BJ (cell line): ENCODE measurements at regions not wholly inside any gene's neighbourhood (a gene's known extent, or its start where the extent isn't known, plus 50 kb on each side); places are given as distances from the start of the nearest gene placed in this dataset.
A peak's percentile ranks its signal among the peaks of the same experiment; 100 is the strongest.

Experiments
- CTCF ChIA-PET: fragments of 350-600 bp; formaldehyde crosslinking; extraction: SDS; loops from one replicate; lab custom pipeline; 2021; ENCODE audit warnings: antibody characterized with exemption, inconsistent platforms; lab: Yijun Ruan, JAX
- POLR2A ChIA-PET: fragments of 300-600 bp; sonication (Branson Sonifier 250); formaldehyde crosslinking; extraction: SDS; loops from one replicate; lab custom pipeline; 2021; ENCODE audit warnings: antibody characterized with exemption; lab: Charles Lee
- DNase-seq: peaks from one replicate; pipeline ENCODE4 v3.0.0-alpha.2; 2011; ENCODE audit warnings: low read depth
- H3K27me3 ChIP-seq: 2 replicates; pipeline ENCODE4 v1.6.0; 2011; ENCODE audit warnings: low read length; ENCODE audit not compliant: control insufficient read depth, insufficient read depth
- H3K36me3 ChIP-seq: 2 replicates; pipeline ENCODE4 v1.5.1; 2011; ENCODE audit warnings: low read length; ENCODE audit not compliant: control insufficient read depth, insufficient read depth
- H3K4me3 ChIP-seq: 2 replicates; pipeline ENCODE4 v1.5.1; 2011; ENCODE audit warnings: low read depth, mild to moderate bottlenecking, control low read depth, low read length
- TF ChIP-seq, protein P1 (sequence below): IDR thresholded peaks from 2 replicates; pipeline ENCODE4 v1.5.1; 2011; ENCODE audit warnings: low read depth, mild to moderate bottlenecking, control low read depth, inconsistent platforms, low read length, moderate library complexity; ENCODE audit not compliant: insufficient read depth

DNA sequence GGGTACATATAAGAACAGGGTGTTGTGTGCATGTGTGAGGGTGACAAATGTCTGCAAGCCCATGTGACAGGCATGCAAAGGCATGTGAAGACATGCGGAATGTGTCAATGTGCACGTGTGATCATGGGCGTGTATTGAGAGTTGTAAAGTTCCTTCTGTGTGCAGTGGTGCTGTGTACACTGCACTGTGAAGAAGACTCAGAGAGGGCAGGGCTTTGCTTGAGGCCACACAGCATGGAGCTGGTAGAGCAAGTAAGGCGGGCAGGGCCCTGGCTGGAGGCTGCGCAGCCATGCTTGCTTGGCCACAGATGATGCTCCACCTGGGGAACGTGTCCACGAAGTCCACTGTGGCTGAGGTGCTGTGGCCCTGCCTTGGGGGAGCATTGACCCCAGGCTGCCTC lies 66.8 kb downstream of the PTPRS start:
- H3K4me3 ChIP-seq: no peak overlapping the region
- ChIA-PET POLR2A (no interaction called here), CTCF (no interaction called here)
- no peaks in the 10 kb centered on the region for H3K27me3 ChIP-seq
- peaks cover 27% of the 10 kb centered on the region for H3K36me3 ChIP-seq
- no peak for DNase-seq
- TF ChIP-seq, protein P1, sequence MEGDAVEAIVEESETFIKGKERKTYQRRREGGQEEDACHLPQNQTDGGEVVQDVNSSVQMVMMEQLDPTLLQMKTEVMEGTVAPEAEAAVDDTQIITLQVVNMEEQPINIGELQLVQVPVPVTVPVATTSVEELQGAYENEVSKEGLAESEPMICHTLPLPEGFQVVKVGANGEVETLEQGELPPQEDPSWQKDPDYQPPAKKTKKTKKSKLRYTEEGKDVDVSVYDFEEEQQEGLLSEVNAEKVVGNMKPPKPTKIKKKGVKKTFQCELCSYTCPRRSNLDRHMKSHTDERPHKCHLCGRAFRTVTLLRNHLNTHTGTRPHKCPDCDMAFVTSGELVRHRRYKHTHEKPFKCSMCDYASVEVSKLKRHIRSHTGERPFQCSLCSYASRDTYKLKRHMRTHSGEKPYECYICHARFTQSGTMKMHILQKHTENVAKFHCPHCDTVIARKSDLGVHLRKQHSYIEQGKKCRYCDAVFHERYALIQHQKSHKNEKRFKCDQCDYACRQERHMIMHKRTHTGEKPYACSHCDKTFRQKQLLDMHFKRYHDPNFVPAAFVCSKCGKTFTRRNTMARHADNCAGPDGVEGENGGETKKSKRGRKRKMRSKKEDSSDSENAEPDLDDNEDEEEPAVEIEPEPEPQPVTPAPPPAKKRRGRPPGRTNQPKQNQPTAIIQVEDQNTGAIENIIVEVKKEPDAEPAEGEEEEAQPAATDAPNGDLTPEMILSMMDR: no peak

DNA sequence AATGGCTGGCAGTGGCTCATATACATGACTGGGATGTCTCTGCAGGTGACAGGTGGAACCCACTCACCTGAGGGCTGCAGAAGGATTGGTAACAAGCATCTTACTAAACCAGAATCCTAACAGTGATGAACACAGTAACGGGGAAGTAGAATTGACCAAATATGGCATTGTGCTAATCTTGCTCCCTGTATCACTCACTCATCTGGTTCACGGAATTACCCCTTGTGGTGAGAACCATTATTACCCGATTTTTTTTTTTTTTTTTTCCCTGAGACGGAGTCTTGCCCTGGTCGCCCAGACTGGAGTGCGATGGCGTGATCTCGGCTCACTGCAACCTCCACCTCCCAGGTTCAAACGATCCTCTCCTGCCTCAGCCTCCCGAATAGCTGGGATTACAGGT lies 69.5 kb downstream of the PTPRS start:
- H3K27me3 ChIP-seq: no peaks in the 10 kb centered on the region
- TF ChIP-seq, protein P1: 0 out of 2 replicates have a peak, but pooled peaks have one; percentile 7
- CTCF ChIA-PET: interaction anchor here (1.0 to 1.6 kb wide), 2 partner anchors 11 to 21 kb away, joined by 4 to 6 read pairs; no protein-coding TSS in a partner anchor
- H3K36me3 ChIP-seq: peaks cover 29% of the 10 kb centered on the region
- POLR2A ChIA-PET: no interaction called here
- no peak for DNase-seq
- no peak overlapping the region for H3K4me3 ChIP-seq

DNA sequence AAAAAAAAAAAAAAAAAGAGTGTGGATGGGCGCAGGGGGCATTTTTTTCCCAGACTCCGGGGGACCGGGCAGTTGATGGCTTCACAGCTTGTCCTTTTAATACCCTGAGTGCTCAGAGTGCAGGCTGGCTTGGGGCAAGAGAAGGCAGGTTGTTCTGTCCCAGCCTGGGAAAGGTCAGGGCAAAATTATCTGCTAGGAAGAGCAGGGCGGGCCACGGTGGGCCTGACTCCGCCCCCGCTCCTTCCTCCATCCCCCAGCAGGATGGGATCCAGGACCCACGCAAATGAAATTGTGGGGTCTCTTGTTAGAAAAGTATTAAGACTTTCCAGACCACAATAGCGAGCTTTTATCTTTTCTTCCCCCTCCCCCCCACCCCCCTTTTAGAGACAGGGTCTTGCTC lies 70.7 kb downstream of the PTPRS start:
- ChIA-PET POLR2A (no interaction called here), CTCF (interaction anchor here (1.4 to 1.6 kb wide), 2 partner anchors 12 to 23 kb away, joined by 3 to 6 read pairs; no protein-coding TSS in a partner anchor)
- no peaks in the 10 kb centered on the region for H3K27me3 ChIP-seq
- TF ChIP-seq, protein P1: no peak
- DNase-seq: no peak
- H3K36me3 ChIP-seq: peaks cover 30% of the 10 kb centered on the region
- H3K4me3 ChIP-seq: no peak overlapping the region

DNA sequence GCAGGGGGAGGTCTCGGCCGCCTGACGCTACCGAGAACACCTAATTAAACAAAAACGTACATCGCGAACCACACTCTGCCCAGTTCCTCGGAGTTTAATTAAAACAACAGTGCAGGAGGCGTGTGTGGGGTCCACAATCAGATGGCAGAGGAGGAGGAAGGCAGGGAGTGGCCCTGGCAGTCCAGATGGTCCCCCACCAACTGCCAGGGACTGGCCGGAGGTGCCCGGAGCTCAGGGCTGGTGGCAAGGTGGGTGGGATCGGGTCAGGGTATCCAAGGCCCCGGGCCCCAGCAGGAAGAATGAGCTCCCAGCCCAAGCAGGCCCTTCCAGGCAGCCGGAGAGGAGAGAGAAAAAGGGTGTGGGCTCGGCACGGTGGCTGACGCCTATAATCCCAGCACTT lies 71.3 kb downstream of the PTPRS start:
- POLR2A ChIA-PET: no interaction called here
- no peak for DNase-seq
- TF ChIP-seq, protein P1: no peak
- CTCF ChIA-PET: interaction anchor here (1.4 kb wide), 1 partner anchor 23 kb away, joined by 3 read pairs; no protein-coding TSS in a partner anchor
- no peaks in the 10 kb centered on the region for H3K27me3 ChIP-seq
- no peak overlapping the region for H3K4me3 ChIP-seq
- H3K36me3 ChIP-seq: peaks cover 34% of the 10 kb centered on the region

DNA sequence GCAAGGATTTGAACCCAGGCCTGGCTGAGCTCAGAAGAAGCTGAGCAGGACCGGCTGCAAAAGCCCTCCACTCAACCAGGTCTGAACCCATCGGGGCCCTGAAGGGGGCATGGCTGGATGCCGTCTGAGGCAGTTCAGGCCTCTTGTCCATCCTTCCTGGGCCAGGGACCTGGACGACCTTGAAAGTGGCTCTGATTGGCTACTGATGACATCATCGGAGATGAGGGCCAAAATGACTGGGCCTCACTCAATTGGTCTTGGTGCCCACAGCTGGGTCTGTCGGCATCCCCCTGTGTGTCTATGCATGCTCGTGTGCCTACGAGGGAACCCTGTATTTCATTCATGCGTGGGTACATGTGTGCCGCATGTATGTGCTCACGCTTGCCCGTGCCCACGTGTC lies 71.8 kb downstream of the PTPRS start:
- CTCF ChIA-PET: interaction anchor here (1.4 kb wide), 1 partner anchor 24 kb away, joined by 3 read pairs; no protein-coding TSS in a partner anchor

More for the DNA sequence above, 71.8 kb downstream of the PTPRS start:
- POLR2A ChIA-PET: no interaction called here
- Histone ChIP-seq H3K4me3 (no peak overlapping the region), H3K27me3 (no peaks in the 10 kb centered on the region), H3K36me3 (peaks cover 34% of the 10 kb centered on the region)
- TF ChIP-seq, protein P1: no peak
- DNase-seq: no peak
